GM21529 (cell line): ENCODE measurements at regions not wholly inside any gene's neighbourhood (a gene's known extent, or its start where the extent isn't known, plus 50 kb on each side); places are given as distances from the start of the nearest gene placed in this dataset.
A peak's percentile ranks its signal among the peaks of the same experiment; 100 is the strongest.
"Not testable (repeated sequence)": the region's sequence is repeated elsewhere in the genome, so short reads cannot be mapped to it uniquely, and the experiment has no call there.

Source experiments
- ATAC-seq: cut with Tn5 transposase; IDR thresholded peaks from one replicate; pipeline ENCODE4 v1.9.1; 2021; ENCODE audit not compliant: unreplicated experiment

GRCh38 chr5:44756097-44756496, 52.6 kb upstream of the MRPS30 start:
- ATAC-seq = not testable (repeated sequence)

GRCh38 chr5:44747396-44747795, 61.4 kb upstream of the MRPS30 start:
- peak; percentile 47 for ATAC-seq

GRCh38 chr5:44740660-44741059, 68.1 kb upstream of the MRPS30 start:
- ATAC-seq = no peak

GRCh38 chr5:44729536-44729935, 79.2 kb upstream of the MRPS30 start:
- no peak for ATAC-seq

- no peak for ATAC-seq
Observed at GRCh38 chr5:44727100-44727499, 81.6 kb upstream of the MRPS30 start.

GRCh38 chr5:44719856-44720255, 88.9 kb upstream of the MRPS30 start:
- ATAC-seq = no peak

DNA sequence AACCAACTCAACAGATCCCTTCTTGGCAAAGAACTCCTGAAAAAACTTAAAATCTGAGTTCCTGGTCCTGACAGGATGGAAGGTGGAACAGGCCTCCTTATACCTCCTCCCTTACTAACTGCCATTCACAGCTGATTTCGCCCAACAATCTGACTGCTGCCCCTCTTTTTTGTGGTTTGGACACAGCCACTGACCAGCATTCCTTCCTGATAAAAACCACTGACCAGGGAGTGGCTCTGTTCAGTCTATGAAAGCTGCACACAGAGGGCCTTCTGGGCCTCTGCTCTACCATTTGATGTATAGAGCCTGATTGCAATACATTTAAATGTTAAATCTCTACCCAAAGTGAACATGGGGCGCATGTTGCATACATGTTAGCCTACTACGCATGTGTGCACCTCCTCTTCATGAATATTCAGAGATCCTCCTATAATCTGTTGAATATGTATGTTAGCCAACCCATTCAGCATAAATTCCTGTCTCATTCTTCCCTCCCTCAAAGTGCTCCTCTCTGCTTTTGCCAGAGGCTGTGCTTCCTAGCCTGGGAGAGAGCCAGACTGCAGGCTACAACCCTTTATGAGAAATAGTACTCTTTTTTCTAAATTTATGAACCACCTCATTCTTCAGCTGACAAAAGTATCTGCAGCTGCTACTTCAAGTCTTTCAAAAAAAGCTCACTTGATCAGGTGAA, 93.7 kb upstream of the MRPS30 start:
- ATAC-seq = no peak

- no peak for ATAC-seq
Observed at GRCh38 chr5:44713446-44713845, 95.3 kb upstream of the MRPS30 start.

- ATAC-seq = no peak
Observed at GRCh38 chr5:44711901-44712300, 96.8 kb upstream of the MRPS30 start.

GRCh38 chr5:44708602-44709001, 100.1 kb upstream of the MRPS30 start:
- ATAC-seq = no peak

DNA sequence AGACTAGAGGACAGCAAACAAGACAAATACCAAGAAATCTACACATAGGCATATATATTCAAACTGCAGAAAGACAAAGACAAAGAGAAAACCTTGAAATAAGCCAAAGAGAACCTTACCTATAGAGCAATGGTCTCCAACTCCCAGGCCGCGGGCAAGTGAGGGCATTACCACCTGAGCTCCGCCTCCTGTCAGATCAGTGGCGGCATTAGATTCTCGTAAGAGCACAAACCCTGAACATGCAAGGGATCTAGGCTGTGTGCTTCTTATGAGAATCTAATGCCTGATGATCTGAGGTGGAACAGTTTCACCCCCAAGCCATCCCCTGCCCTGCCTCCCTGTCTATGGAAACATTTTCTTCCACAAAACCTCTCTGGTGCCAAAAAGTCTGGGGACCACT, 101.0 kb upstream of the MRPS30 start:
- no peak for ATAC-seq

DNA sequence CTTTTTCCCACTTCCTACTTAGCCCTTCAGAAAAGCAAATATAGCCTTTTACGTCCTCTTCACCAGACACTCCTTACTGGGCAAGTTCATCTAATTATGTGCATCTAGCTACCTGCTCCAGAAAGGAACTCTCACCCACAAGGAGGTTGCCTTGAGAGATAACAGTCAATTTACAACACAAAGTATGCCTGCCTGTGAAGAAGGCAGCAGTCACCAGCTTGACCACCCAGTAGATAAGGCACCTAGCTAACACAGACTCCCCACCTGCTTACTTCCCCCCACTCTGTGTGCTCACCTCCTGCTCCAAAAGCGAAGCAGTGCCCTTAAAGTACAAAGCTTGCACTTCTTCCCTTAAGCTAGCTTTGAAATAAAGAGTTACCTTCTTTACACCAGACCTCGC, 111.7 kb upstream of the MRPS30 start:
- ATAC-seq = no peak

GRCh38 chr5:44695259-44695658, 113.5 kb upstream of the MRPS30 start:
- ATAC-seq = no peak

DNA sequence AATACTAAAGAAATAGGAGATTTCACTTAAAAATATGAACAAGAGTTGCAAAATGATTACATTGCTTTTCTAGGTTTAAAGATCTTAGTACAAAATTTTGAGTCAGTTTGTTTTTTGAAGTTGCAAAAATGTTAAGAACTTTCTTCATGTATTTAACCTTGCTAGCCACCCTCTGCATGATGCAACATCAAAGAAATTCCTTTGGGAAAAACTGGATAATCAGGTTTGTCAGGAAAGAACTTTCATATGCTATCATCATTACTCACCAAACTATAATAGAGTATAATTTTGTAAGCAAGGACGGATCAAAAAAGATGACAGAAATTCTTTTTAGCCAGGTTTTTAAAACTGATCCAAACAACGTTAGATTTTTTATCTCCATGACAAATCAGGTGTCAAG, 116.9 kb upstream of the MRPS30 start:
- ATAC-seq = no peak

DNA sequence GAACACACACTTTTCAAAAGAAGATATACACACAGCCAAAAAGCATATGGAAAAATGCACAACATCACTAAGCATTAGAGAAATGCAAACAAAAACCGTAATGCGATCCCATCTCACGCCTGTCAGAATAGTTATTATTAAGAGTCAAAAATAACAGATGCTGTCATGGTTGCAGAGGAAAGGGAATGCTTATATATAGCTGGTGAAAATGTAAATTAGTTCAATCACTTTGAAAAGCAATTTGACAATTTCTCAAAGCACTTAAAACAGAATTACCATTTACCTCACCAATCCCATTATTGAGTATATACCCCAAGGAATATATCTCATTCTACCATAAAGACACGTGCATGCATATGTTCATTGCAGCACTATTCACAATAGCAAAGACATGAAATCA, 126.8 kb upstream of the MRPS30 start:
- no peak for ATAC-seq

DNA sequence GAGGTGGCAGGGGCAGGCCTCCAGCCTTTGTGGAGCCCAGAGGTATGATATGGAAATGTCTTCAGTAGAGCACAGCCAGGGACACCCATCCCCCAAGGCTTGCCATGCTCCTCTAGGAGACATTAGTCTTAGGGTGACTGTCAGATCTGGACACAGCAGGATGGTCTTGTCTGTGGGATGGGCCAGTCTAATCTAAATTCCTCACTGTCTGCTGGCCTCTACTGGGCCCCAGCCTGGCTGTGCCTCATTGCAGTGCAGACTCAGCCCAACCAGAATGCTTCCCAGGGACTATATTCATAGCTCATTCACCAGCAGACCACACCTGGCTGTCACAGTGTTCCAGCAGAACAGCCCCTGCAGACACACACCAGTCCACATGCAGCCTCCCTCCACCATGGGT, 129.5 kb upstream of the MRPS30 start:
- ATAC-seq = no peak

- ATAC-seq = no peak
Observed at GRCh38 chr5:44675296-44675695, 133.5 kb upstream of the MRPS30 start.

- ATAC-seq = no peak
Observed at GRCh38 chr5:44674461-44674860, 134.3 kb upstream of the MRPS30 start.

- not testable (repeated sequence) for ATAC-seq
Observed at GRCh38 chr5:44668471-44668870, 140.3 kb upstream of the MRPS30 start.

- no peak for ATAC-seq
Observed at GRCh38 chr5:44665101-44665701, 143.5 kb upstream of the MRPS30 start.

GRCh38 chr5:44664711-44665100, 144.0 kb upstream of the MRPS30 start:
- ATAC-seq = no peak

GRCh38 chr5:44663991-44664710, 144.6 kb upstream of the MRPS30 start:
- ATAC-seq = no peak
